ENCODE measurements at regions not wholly inside any gene's neighbourhood (a gene's known extent, or its start where the extent isn't known, plus 50 kb on each side); places are given as distances from the start of the nearest gene placed in this dataset.

DNA sequence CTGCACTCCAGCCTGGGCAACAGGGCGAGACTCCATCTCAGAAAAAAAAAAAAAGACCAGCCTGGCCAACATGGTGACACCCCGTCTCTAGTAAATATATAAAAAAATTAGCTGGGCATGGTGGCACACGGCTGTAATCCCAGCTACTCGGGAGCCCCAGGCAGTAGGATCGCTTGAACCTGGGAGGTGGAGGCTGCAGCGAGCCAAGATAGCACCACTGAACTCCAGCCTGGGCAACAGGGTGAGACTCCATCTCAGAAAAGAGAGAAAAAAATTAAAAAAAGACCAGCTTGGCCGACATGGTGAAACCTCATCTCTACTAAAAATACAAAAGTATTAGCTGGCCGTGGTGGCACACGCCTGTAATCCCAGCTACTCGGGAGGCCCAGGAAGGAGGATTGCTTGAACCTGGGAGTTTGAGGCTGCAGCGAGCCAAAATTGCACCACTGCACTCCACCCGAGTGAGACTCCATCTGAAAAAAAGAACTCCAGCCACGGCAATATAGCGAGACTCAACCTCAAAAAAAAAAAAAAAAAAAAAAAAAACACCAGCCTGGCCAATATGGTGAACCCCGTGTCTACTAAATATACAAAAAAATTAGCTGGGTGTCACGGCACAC is 346.1 kb upstream of the PLGLB2 start:
- TF ChIP-seq, protein P1, sequence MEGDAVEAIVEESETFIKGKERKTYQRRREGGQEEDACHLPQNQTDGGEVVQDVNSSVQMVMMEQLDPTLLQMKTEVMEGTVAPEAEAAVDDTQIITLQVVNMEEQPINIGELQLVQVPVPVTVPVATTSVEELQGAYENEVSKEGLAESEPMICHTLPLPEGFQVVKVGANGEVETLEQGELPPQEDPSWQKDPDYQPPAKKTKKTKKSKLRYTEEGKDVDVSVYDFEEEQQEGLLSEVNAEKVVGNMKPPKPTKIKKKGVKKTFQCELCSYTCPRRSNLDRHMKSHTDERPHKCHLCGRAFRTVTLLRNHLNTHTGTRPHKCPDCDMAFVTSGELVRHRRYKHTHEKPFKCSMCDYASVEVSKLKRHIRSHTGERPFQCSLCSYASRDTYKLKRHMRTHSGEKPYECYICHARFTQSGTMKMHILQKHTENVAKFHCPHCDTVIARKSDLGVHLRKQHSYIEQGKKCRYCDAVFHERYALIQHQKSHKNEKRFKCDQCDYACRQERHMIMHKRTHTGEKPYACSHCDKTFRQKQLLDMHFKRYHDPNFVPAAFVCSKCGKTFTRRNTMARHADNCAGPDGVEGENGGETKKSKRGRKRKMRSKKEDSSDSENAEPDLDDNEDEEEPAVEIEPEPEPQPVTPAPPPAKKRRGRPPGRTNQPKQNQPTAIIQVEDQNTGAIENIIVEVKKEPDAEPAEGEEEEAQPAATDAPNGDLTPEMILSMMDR (IDR thresholded peaks at IDR 0.05) = no peak
- no peak for TF ChIP-seq EZH2 (IDR thresholded peaks at IDR 0.05; ENCODE audit: borderline replicate concordance, insufficient read depth, low read depth, low read length, poor library complexity, severe bottlenecking)
